ENCODE measurements at regions not wholly inside any gene's neighbourhood (a gene's known extent, or its start where the extent isn't known, plus 50 kb on each side); places are given as distances from the start of the nearest gene placed in this dataset.
"Not testable (repeated sequence)": the region's sequence is repeated elsewhere in the genome, so short reads cannot be mapped to it uniquely, and the experiment has no call there.

DNA sequence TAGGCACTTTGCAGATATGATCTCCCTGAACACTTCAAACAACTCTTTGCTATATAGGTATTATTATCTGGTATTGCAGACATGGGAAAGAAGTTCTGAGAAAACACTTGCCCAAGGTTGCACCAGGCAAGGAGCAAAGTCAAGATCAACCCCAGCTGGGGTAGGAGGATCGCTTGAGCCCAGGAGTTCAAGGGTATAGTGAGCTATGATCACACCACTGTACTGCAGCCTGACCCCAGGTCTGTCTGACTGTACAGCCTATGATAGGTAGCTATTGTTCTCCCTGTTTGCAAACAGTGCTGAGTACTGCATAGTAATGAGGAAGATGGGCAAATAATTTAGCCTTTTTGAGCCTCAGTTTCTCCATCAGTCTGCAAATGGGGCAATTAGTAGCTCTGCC is 60.5 kb upstream of the GRK3 start:
- TF ChIP-seq, protein P1, sequence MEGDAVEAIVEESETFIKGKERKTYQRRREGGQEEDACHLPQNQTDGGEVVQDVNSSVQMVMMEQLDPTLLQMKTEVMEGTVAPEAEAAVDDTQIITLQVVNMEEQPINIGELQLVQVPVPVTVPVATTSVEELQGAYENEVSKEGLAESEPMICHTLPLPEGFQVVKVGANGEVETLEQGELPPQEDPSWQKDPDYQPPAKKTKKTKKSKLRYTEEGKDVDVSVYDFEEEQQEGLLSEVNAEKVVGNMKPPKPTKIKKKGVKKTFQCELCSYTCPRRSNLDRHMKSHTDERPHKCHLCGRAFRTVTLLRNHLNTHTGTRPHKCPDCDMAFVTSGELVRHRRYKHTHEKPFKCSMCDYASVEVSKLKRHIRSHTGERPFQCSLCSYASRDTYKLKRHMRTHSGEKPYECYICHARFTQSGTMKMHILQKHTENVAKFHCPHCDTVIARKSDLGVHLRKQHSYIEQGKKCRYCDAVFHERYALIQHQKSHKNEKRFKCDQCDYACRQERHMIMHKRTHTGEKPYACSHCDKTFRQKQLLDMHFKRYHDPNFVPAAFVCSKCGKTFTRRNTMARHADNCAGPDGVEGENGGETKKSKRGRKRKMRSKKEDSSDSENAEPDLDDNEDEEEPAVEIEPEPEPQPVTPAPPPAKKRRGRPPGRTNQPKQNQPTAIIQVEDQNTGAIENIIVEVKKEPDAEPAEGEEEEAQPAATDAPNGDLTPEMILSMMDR (IDR thresholded peaks at IDR 0.05): not testable (repeated sequence)
- TF ChIP-seq ZFX (IDR thresholded peaks at IDR 0.05; ENCODE audit: borderline replicate concordance): not testable (repeated sequence)

All from 22Rv1 (cell line).